ENCODE measurements at regions not wholly inside any gene's neighbourhood (a gene's known extent, or its start where the extent isn't known, plus 50 kb on each side); places are given as distances from the start of the nearest gene placed in this dataset.

GRCh38 chr6:113805811-113806495 lies 51.2 kb upstream of the MARCKS start:
- TF ChIP-seq POLR2AphosphoS5 (IDR thresholded peaks at IDR 0.05; ENCODE audit: borderline replicate concordance, low read depth, low read length) (no peak), FOXP2 (optimal IDR thresholded peaks at IDR 0.05; ENCODE audit: control extremely low read depth, extremely low read length, insufficient read depth) (no peak)

All from SK-N-MC (cell line).